ENCODE measurements at regions not wholly inside any gene's neighbourhood (a gene's known extent, or its start where the extent isn't known, plus 50 kb on each side); places are given as distances from the start of the nearest gene placed in this dataset.

DNA sequence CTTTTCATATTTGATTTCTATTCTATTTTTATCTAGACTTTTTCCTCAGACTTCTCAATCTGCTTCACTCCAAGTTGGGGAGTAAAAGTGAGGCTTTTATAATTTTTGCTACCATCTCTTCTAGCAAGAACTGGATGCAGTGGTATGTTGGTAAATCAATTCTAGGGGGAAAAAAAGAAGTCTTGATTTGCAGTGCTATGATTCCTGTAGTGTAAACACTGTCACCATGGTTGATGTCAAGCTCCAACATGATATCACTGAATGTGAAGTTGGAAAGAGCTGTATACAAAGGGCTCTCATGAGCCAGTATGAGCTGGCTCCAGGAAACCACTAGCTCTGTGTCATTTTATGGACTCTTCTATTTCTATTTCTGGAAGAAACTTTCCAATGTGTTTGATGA, 439.2 kb downstream of the NTRK2 start:
- no peak for DNase-seq (ENCODE audit: low read depth in 1 of 2, low spot score in 1 of 2)

DNA sequence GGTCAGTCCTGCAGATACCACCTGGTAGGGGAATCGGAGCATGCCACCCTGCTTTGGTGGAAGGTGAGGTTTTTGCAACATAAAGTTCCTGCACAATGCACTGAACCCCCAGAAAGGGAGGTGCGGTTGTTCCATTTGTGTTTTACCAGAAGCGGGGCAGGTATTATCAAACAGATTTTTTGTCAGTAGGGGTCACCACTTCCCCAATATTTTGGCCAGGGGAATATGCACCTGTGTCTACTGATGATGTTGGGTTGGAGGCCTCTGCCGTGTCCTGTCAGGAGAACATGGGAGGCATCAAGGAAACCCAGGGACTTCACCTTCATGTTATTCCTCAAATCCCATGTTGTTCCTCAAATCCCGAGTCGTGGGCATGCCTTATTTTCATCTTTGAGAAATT, 438.7 kb downstream of the NTRK2 start:
- Histone ChIP-seq H3K4me3 (replicated peaks; ENCODE audit: insufficient read depth, low read length) (no peak overlapping the region), H3K27me3 (ENCODE audit: insufficient read depth, poor library complexity, severe bottlenecking) (peaks cover 3% of the 10 kb centered on the region), H3K27ac (replicated peaks) (no peak overlapping the region)
- TF ChIP-seq SPI1 (IDR thresholded peaks at IDR 0.05; ENCODE audit: borderline replicate concordance, low read depth) (no peak), POLR2AphosphoS5 (IDR thresholded peaks at IDR 0.05; ENCODE audit: low read depth) (no peak), GABPA (IDR thresholded peaks at IDR 0.05; ENCODE audit: low read depth) (no peak)
- TF ChIP-seq, protein P1, sequence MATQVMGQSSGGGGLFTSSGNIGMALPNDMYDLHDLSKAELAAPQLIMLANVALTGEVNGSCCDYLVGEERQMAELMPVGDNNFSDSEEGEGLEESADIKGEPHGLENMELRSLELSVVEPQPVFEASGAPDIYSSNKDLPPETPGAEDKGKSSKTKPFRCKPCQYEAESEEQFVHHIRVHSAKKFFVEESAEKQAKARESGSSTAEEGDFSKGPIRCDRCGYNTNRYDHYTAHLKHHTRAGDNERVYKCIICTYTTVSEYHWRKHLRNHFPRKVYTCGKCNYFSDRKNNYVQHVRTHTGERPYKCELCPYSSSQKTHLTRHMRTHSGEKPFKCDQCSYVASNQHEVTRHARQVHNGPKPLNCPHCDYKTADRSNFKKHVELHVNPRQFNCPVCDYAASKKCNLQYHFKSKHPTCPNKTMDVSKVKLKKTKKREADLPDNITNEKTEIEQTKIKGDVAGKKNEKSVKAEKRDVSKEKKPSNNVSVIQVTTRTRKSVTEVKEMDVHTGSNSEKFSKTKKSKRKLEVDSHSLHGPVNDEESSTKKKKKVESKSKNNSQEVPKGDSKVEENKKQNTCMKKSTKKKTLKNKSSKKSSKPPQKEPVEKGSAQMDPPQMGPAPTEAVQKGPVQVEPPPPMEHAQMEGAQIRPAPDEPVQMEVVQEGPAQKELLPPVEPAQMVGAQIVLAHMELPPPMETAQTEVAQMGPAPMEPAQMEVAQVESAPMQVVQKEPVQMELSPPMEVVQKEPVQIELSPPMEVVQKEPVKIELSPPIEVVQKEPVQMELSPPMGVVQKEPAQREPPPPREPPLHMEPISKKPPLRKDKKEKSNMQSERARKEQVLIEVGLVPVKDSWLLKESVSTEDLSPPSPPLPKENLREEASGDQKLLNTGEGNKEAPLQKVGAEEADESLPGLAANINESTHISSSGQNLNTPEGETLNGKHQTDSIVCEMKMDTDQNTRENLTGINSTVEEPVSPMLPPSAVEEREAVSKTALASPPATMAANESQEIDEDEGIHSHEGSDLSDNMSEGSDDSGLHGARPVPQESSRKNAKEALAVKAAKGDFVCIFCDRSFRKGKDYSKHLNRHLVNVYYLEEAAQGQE (IDR thresholded peaks at IDR 0.05; ENCODE audit: insufficient replicate concordance, low read depth): no peak
- TF ChIP-seq, protein P2, sequence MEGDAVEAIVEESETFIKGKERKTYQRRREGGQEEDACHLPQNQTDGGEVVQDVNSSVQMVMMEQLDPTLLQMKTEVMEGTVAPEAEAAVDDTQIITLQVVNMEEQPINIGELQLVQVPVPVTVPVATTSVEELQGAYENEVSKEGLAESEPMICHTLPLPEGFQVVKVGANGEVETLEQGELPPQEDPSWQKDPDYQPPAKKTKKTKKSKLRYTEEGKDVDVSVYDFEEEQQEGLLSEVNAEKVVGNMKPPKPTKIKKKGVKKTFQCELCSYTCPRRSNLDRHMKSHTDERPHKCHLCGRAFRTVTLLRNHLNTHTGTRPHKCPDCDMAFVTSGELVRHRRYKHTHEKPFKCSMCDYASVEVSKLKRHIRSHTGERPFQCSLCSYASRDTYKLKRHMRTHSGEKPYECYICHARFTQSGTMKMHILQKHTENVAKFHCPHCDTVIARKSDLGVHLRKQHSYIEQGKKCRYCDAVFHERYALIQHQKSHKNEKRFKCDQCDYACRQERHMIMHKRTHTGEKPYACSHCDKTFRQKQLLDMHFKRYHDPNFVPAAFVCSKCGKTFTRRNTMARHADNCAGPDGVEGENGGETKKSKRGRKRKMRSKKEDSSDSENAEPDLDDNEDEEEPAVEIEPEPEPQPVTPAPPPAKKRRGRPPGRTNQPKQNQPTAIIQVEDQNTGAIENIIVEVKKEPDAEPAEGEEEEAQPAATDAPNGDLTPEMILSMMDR (IDR thresholded peaks at IDR 0.05; ENCODE audit: insufficient read depth, low read length): no peak
- DNase-seq (ENCODE audit: low read depth in 1 of 2, low spot score in 1 of 2): no peak

More for the DNA sequence above, 439.2 kb downstream of the NTRK2 start:
- Histone ChIP-seq H3K27me3 (ENCODE audit: insufficient read depth, poor library complexity, severe bottlenecking) (peaks cover 3% of the 10 kb centered on the region), H3K27ac (replicated peaks) (no peak overlapping the region), H3K4me3 (replicated peaks; ENCODE audit: insufficient read depth, low read length) (no peak overlapping the region)
- TF ChIP-seq GABPA (IDR thresholded peaks at IDR 0.05; ENCODE audit: low read depth): no peak

DNA sequence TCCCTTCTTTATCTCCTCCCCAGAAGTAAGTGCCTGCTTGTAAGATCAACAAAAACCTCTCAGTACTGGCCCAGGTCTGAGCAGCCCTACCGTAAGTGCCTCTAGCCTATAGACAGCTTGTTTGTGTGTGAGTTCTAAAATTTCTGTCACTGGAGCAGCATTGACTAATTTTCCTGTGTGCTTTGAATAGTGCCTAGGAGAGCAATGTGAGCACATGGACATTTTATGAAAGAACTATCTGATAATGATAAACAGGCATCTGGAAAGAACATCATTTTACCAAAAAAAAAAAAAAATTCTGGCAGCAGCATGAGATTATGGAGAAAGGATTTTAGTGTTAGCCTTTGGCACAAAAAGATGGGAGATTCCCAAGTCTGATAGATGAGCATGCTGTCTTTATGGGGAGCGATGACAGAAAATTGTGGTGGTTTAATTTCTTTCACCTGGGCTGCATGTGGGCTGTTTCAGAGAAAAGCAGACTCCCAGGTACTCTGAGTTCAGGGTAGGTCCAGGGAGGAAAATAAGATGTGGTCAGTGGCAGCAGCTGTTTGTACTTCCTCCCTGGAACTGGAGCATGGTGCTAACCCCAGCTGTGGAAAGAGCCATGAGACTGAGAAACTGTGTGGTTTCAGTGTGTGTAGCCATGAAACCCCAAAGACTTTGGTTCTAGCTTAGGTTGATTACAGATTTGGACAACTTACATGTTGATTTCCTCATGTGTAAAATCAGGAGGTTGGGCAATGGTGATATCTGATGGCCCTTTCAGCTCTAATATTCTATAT, 419.9 kb downstream of the NTRK2 start:
- no peak for DNase-seq (ENCODE audit: low read depth in 1 of 2, low spot score in 1 of 2)
- TF ChIP-seq, protein P1 (IDR thresholded peaks at IDR 0.05; ENCODE audit: insufficient replicate concordance, low read depth): no peak
- TF ChIP-seq SPI1 (IDR thresholded peaks at IDR 0.05; ENCODE audit: borderline replicate concordance, low read depth): no peak
- TF ChIP-seq POLR2AphosphoS5 (IDR thresholded peaks at IDR 0.05; ENCODE audit: low read depth): no peak
- TF ChIP-seq, protein P2 (IDR thresholded peaks at IDR 0.05; ENCODE audit: insufficient read depth, low read length): no peak
- no peak for TF ChIP-seq GABPA (IDR thresholded peaks at IDR 0.05; ENCODE audit: low read depth)
- Histone ChIP-seq H3K27me3 (ENCODE audit: insufficient read depth, poor library complexity, severe bottlenecking) (no peaks in the 10 kb centered on the region), H3K4me3 (replicated peaks; ENCODE audit: insufficient read depth, low read length) (no peak overlapping the region), H3K27ac (replicated peaks) (no peak overlapping the region)

DNA sequence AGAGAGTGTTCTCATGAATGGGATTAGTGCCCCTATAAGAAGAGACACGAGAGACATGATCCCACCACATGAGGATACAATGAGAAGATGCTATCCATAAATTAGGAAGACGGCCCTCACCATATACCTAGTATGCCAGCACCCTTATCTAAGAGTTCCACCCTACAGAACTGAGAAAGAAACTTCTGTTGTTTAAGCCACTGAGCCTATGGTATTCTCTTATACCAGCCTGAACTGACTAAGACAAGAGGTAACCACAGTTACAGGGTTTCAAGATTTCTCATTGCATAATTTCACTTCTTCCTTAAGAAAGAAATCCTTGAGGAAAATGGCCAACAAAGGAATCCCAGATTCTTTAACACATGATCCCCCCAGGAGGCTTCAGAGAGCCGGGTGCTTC, 412.4 kb downstream of the NTRK2 start:
- Histone ChIP-seq H3K4me3 (replicated peaks; ENCODE audit: insufficient read depth, low read length) (no peak overlapping the region), H3K27me3 (ENCODE audit: insufficient read depth, poor library complexity, severe bottlenecking) (no peaks in the 10 kb centered on the region), H3K27ac (replicated peaks) (no peak overlapping the region)
- no peak for DNase-seq (ENCODE audit: low read depth in 1 of 2, low spot score in 1 of 2)
- TF ChIP-seq, protein P1 (IDR thresholded peaks at IDR 0.05; ENCODE audit: insufficient replicate concordance, low read depth): no peak
- TF ChIP-seq GABPA (IDR thresholded peaks at IDR 0.05; ENCODE audit: low read depth) (no peak), POLR2AphosphoS5 (IDR thresholded peaks at IDR 0.05; ENCODE audit: low read depth) (no peak), SPI1 (IDR thresholded peaks at IDR 0.05; ENCODE audit: borderline replicate concordance, low read depth) (no peak)
- TF ChIP-seq, protein P2 (IDR thresholded peaks at IDR 0.05; ENCODE audit: insufficient read depth, low read length): no peak

Data from HL-60 (cell line).